T-cell (primary cell): ENCODE measurements at regions not wholly inside any gene's neighbourhood (a gene's known extent, or its start where the extent isn't known, plus 50 kb on each side); places are given as distances from the start of the nearest gene placed in this dataset.

Experiments
- ATAC-seq, 4 experiments: fragments of 200-7000 bp in 3 of 4; fragments of 150-1000 bp in 1 of 4; cut with Tn5 transposase; replicated peaks in 1 of 4; 1 replicate in 3 of 4; 2 replicates in 1 of 4; pipeline ENCODE4 v1.10.0; 2021; ENCODE audit warnings: moderate library complexity in 3 of 4, mild to moderate bottlenecking in 2 of 4, moderate number of reproducible peaks in 1 of 4
- CTCF ChIA-PET, 2 donors: fragments of 300-600 bp; sonication (Branson Sonifier 250); formaldehyde crosslinking; loops; one replicate each; lab custom pipeline; 2022; ENCODE audit warnings: antibody characterized with exemption in 2 of 2; lab: Charles Lee
- POLR2A ChIA-PET, 2 donors: fragments of 300-600 bp; sonication (Branson Sonifier 250); formaldehyde crosslinking; loops; one replicate each; lab custom pipeline; 2022; ENCODE audit warnings: antibody characterized with exemption in 2 of 2; lab: Charles Lee
- DNase-seq, 35 experiments: peaks; one replicate each; pipeline versions ENCODE4 v3.0.0 to v3.0.0-alpha.2; 2013 to 2023
- H3K27ac ChIP-seq: one replicate; pipeline ENCODE4 v1.5.1; 2013; ENCODE audit warnings: low read length
- H3K27me3 ChIP-seq, 2 experiments: replicated peaks in 1 of 2; 1 replicate in 1 of 2; 2 replicates in 1 of 2; pipeline versions ENCODE4 v1.6.1 to v1.7.0; 2013; ENCODE audit warnings: low read length in 1 of 2, mixed read lengths in 1 of 2; ENCODE audit not compliant: control insufficient read depth in 2 of 2, insufficient read depth in 2 of 2; ENCODE audit errors: extremely low read depth in 1 of 2
- H3K36me3 ChIP-seq, 2 donors: 1 replicate in 1 of 2; 2 replicates in 1 of 2; pipeline versions ENCODE4 v1.6.1 to v1.7.0; 2013; ENCODE audit warnings: low read length in 1 of 2; ENCODE audit not compliant: control insufficient read depth in 2 of 2, insufficient read depth in 1 of 2; ENCODE audit errors: extremely low read depth in 1 of 2
- H3K4me1 ChIP-seq, 2 experiments: 1 replicate in 1 of 2; 2 replicates in 1 of 2; pipeline versions ENCODE4 v1.6.1 to v1.7.0; 2013; ENCODE audit warnings: low read length in 2 of 2, mixed read lengths in 1 of 2; ENCODE audit not compliant: insufficient read depth in 2 of 2, control insufficient read depth in 1 of 2; ENCODE audit errors: extremely low read depth in 1 of 2
- H3K4me3 ChIP-seq, 2 donors: 1 replicate in 1 of 2; 2 replicates in 1 of 2; pipeline versions ENCODE4 v1.5.1 to v1.7.0; 2013; ENCODE audit warnings: mild to moderate bottlenecking in 2 of 2, low read length in 1 of 2, moderate library complexity in 1 of 2; ENCODE audit not compliant: control insufficient read depth in 1 of 2; ENCODE audit errors: extremely low read depth in 1 of 2
- H3K9me3 ChIP-seq: 2 replicates; pipeline ENCODE4 v1.7.0; 2013
- H3K27ac Mint-ChIP-seq, 2 donors: one replicate each; pipeline ENCODE4 v1.8.0; 2020 to 2021; ENCODE audit warnings: mild to moderate bottlenecking in 2 of 2, mixed read lengths in 2 of 2
- H3K27me3 Mint-ChIP-seq, 2 donors: one replicate each; pipeline ENCODE4 v1.8.0; 2021 to 2022; ENCODE audit warnings: mixed read lengths in 2 of 2
- H3K36me3 Mint-ChIP-seq: one replicate; pipeline ENCODE4 v1.8.0; 2021; ENCODE audit warnings: mixed read lengths
- H3K4me1 Mint-ChIP-seq, 3 donors: one replicate each; pipeline ENCODE4 v1.8.0; 2020 to 2022; ENCODE audit warnings: mixed read lengths in 3 of 3, mild to moderate bottlenecking in 1 of 3
- H3K4me3 Mint-ChIP-seq, 3 donors: one replicate each; pipeline ENCODE4 v1.8.0; 2020 to 2022; ENCODE audit warnings: mild to moderate bottlenecking in 3 of 3, mixed read lengths in 3 of 3, moderate library complexity in 3 of 3
- H3K9me3 Mint-ChIP-seq, 3 donors: one replicate each; pipeline ENCODE4 v1.8.0; 2020 to 2022; ENCODE audit warnings: mixed read lengths in 3 of 3
- WGBS: methylation state at CpG from one replicate; pipeline ENCODE4 v1.1.5; 2013; ENCODE audit warnings: missing lambda C conversion rate; ENCODE audit not compliant: insufficient coverage; 5-methylcytosine and 5-hydroxymethylcytosine counted together

DNA sequence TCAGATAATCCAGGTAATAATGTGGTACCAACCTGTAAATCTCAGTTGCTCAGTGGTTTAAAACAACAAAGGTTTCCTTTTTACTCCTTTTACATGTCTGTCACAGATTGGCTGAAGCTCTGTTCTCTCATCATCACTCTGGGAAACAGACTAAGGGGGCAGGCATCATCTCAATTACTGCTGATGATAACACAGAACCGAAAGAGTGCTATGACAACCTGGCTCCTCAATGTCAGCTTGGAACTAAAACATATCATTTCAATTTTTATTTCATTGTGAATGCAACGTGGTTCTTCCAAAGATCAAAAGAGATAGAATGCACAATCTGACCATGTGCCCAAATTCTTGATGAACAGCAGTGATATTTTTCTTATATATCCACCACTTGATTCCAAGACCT, 1315.0 kb upstream of the CDH2 start:
- H3K4me3 Mint-ChIP-seq = no peak overlapping the region
- Histone ChIP-seq H3K27ac (no peak overlapping the region), H3K4me1 (no peaks in the 10 kb centered on the region), H3K36me3 (no peaks in the 10 kb centered on the region), H3K9me3 (no peaks in the 10 kb centered on the region), H3K4me3 (no peak overlapping the region), H3K27me3 (no peaks in the 10 kb centered on the region)
- 52% methylated on average over 2 of the region's 2 CpGs for WGBS
- no peak for DNase-seq
- H3K27me3 Mint-ChIP-seq = no peaks in the 10 kb centered on the region
- H3K9me3 Mint-ChIP-seq = peaks cover 10 to 27% (median 23%) of the 10 kb centered on the region in 3 donors
- ChIA-PET POLR2A (no interaction called here), CTCF (no interaction called here)
- H3K4me1 Mint-ChIP-seq = no peaks in the 10 kb centered on the region
- no peaks in the 10 kb centered on the region for H3K36me3 Mint-ChIP-seq
- ATAC-seq = no peak
- no peak overlapping the region for H3K27ac Mint-ChIP-seq

GRCh38 chr18:29488617-29489016, 1311.7 kb upstream of the CDH2 start:
- Histone ChIP-seq H3K27me3 (no peaks in the 10 kb centered on the region), H3K27ac (no peak overlapping the region), H3K9me3 (no peaks in the 10 kb centered on the region), H3K4me3 (no peak overlapping the region), H3K36me3 (no peaks in the 10 kb centered on the region), H3K4me1 (no peaks in the 10 kb centered on the region)
- H3K4me1 Mint-ChIP-seq = no peaks in the 10 kb centered on the region
- WGBS = no CpG with 5 or more reads among the region's 2 CpGs
- H3K4me3 Mint-ChIP-seq = no peak overlapping the region
- peaks cover 10 to 37% (median 20%) of the 10 kb centered on the region in 3 donors for H3K9me3 Mint-ChIP-seq
- ChIA-PET POLR2A (no interaction called here), CTCF (no interaction called here)
- ATAC-seq = no peak
- H3K27ac Mint-ChIP-seq = no peak overlapping the region
- H3K36me3 Mint-ChIP-seq = no peaks in the 10 kb centered on the region
- DNase-seq = no peak
- H3K27me3 Mint-ChIP-seq = no peaks in the 10 kb centered on the region

GRCh38 chr18:29465526-29465925, 1288.6 kb upstream of the CDH2 start:
- Mint-ChIP-seq H3K9me3 (peaks cover 7 to 27% (median 8%) of the 10 kb centered on the region in 3 donors), H3K27me3 (no peaks in the 10 kb centered on the region), H3K27ac (no peak overlapping the region), H3K4me1 (no peaks in the 10 kb centered on the region), H3K36me3 (no peaks in the 10 kb centered on the region), H3K4me3 (no peak overlapping the region)
- no peaks in the 10 kb centered on the region for H3K36me3 ChIP-seq
- ChIA-PET CTCF (no interaction called here), POLR2A (no interaction called here)
- no peak overlapping the region for H3K4me3 ChIP-seq
- ATAC-seq (no peak), DNase-seq (no peak)
- no peaks in the 10 kb centered on the region for H3K4me1 ChIP-seq
- H3K9me3 ChIP-seq = no peaks in the 10 kb centered on the region
- no peak overlapping the region for H3K27ac ChIP-seq
- no peaks in the 10 kb centered on the region for H3K27me3 ChIP-seq

DNA sequence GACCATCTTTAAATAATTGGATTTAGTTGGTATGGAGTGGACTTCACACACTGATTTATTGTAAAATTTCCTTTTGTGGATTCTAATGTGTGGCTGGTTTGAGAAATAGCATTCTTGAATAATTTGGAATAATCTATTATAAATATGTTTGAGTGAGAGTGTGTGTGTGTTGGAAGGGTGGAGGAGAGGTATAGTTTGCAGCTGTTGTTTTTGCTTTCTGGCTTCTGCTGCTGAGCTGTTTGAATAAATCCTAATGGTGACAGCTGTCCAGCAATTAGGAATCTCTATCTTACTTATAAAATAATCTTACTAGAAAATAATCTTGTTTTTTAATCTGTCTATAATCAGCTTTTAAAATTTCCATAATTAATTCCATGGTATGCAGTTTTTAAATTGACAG, 1283.0 kb upstream of the CDH2 start:
- POLR2A ChIA-PET = interaction anchor here in 1 of 2 donors (0.6 kb wide), 1 partner anchor 111 kb away, joined by 3 read pairs; no protein-coding TSS in a partner anchor
- no peak overlapping the region for H3K27ac Mint-ChIP-seq
- ATAC-seq = no peak

DNA sequence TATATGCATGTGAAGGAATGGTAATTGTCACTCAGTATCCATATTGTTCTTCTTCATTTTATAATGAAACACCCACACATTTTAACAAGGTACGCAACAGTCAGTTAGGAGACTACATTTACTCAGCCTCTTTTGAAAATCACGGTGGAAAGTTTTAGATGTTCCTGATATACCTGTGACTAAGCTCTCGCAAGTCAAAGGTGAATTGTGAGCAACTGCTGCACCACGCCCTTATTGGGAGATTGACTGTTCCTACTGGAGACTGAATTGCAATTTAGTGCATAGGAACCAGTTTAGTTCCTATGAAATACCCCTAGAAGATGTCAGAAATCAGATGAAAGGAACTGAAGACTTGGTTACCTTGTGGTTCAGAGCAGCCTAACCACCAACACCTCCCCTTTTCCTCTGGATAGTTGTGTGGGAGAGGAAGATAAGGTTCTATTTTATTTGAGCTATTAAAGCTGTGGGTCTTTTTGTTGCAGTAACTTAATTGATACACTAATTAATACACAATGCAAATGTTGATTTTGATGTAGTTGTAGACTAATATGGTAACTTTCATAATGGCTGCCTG, 1280.5 kb upstream of the CDH2 start:
- no peaks in the 10 kb centered on the region for H3K27me3 ChIP-seq
- 88% methylated on average over 3 of the region's 4 CpGs for WGBS
- Mint-ChIP-seq H3K4me1 (no peaks in the 10 kb centered on the region), H3K27ac (no peak overlapping the region), H3K36me3 (no peaks in the 10 kb centered on the region), H3K4me3 (no peak overlapping the region), H3K9me3 (peaks cover 9 to 34% (median 14%) of the 10 kb centered on the region in 3 donors), H3K27me3 (no peaks in the 10 kb centered on the region)
- ATAC-seq (no peak), DNase-seq (no peak)
- H3K4me1 ChIP-seq = no peaks in the 10 kb centered on the region
- H3K4me3 ChIP-seq = no peak overlapping the region
- ChIA-PET POLR2A (no interaction called here), CTCF (no interaction called here)
- no peaks in the 10 kb centered on the region for H3K9me3 ChIP-seq
- no peak overlapping the region for H3K27ac ChIP-seq
- H3K36me3 ChIP-seq = no peaks in the 10 kb centered on the region

More for the DNA sequence above, 1283.0 kb upstream of the CDH2 start:
- Mint-ChIP-seq H3K27me3 (no peaks in the 10 kb centered on the region), H3K9me3 (peaks cover 4 to 26% (median 12%) of the 10 kb centered on the region in 3 donors), H3K36me3 (no peaks in the 10 kb centered on the region), H3K4me1 (no peaks in the 10 kb centered on the region), H3K4me3 (no peak overlapping the region)
- DNase-seq = no peak
- H3K27me3 ChIP-seq = no peaks in the 10 kb centered on the region
- no peaks in the 10 kb centered on the region for H3K36me3 ChIP-seq
- H3K4me1 ChIP-seq = no peaks in the 10 kb centered on the region
- CTCF ChIA-PET = no interaction called here
- no peaks in the 10 kb centered on the region for H3K9me3 ChIP-seq
- H3K4me3 ChIP-seq = no peak overlapping the region
- no peak overlapping the region for H3K27ac ChIP-seq

DNA sequence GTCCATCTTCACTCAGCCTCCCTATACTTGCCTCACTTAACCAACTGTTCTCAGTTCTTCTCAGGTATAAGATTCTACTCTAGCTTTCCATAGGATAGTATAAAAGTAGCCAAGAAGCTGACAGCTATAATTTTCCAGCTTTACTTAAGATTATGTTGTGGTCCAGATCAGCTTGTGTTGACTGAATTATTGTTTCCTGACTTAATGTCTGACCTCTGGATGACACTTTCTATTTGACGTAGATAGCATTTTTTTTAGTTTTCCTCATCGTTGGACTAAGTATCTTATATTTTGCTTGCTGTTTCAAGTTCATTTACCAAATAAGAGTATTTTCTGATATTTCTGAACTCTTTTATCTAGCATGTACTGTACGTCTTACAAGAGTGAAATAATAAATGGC, 1272.5 kb upstream of the CDH2 start:
- Histone ChIP-seq H3K27ac (no peak overlapping the region), H3K9me3 (no peaks in the 10 kb centered on the region), H3K4me1 (no peaks in the 10 kb centered on the region), H3K4me3 (no peak overlapping the region), H3K36me3 (no peaks in the 10 kb centered on the region), H3K27me3 (no peaks in the 10 kb centered on the region)
- H3K4me3 Mint-ChIP-seq = no peak overlapping the region
- POLR2A ChIA-PET = no interaction called here
- CTCF ChIA-PET = no interaction called here
- H3K9me3 Mint-ChIP-seq = peaks cover 15 to 17% (median 15%) of the 10 kb centered on the region in 3 donors
- no peak for DNase-seq
- no peaks in the 10 kb centered on the region for H3K36me3 Mint-ChIP-seq
- no peak overlapping the region for H3K27ac Mint-ChIP-seq
- WGBS = no CpG with 5 or more reads among the region's 3 CpGs
- ATAC-seq = no peak
- H3K4me1 Mint-ChIP-seq = no peaks in the 10 kb centered on the region
- H3K27me3 Mint-ChIP-seq = no peaks in the 10 kb centered on the region

DNA sequence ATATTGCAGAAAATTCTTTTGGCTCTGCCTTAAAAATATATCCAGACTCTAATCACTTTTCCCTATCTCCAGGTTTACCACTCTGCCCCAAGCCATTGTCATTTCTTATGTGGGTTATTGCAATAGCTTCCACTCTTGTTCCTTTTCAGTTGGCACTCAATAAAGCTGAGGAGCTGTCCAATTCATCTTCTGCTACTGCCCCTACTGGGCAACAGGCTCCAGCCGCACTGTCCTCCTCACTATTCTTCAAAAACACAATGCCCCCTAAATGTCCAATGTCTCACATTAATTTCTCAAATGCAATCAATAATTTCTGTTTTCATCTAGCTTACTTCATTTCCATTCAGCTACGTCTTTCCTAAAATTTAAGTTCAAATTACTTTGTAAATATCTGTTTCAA, 1262.5 kb upstream of the CDH2 start:
- H3K9me3 ChIP-seq = no peaks in the 10 kb centered on the region
- Mint-ChIP-seq H3K4me1 (no peaks in the 10 kb centered on the region), H3K4me3 (no peak overlapping the region), H3K27me3 (no peaks in the 10 kb centered on the region), H3K27ac (no peak overlapping the region), H3K36me3 (no peaks in the 10 kb centered on the region), H3K9me3 (peaks cover 13 to 30% (median 24%) of the 10 kb centered on the region in 3 donors)
- H3K27ac ChIP-seq = no peak overlapping the region
- WGBS = 86% methylated on average over 1 of the region's 2 CpGs
- no peaks in the 10 kb centered on the region for H3K4me1 ChIP-seq
- no peaks in the 10 kb centered on the region for H3K27me3 ChIP-seq
- no peak for ATAC-seq
- no peaks in the 10 kb centered on the region for H3K36me3 ChIP-seq
- ChIA-PET POLR2A (no interaction called here), CTCF (no interaction called here)
- no peak for DNase-seq
- no peak overlapping the region for H3K4me3 ChIP-seq
